ENCODE measurements at regions not wholly inside any gene's neighbourhood (a gene's known extent, or its start where the extent isn't known, plus 50 kb on each side); places are given as distances from the start of the nearest gene placed in this dataset.

DNA sequence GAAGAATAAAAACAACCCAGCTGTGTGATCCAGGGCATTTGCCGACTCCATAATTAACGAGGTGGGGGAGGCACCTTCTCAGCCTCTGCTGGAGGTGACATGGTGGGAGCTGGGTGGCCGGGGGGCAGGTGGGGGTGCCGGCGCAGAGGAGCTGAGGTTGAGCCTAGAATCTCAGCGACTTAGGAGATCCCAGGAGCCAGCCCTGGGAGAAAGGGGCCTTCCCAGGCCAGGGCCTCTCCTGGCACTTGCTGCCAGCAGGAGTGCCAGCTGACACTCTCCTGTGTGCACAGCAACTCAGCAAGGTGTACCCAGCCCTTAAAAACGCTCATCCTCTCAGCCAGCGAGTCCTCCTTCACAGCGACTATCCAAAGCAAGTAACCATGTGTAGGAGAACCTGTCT, 62.8 kb upstream of the FCN1 start:
- Histone ChIP-seq H3K27ac (ENCODE audit: low read length) (no peak overlapping the region), H3K9me3 (ENCODE audit: low read length) (no peaks in the 10 kb centered on the region), H3K79me2 (ENCODE audit: low read length) (no peaks in the 10 kb centered on the region), H4K20me1 (ENCODE audit: low read length) (no peaks in the 10 kb centered on the region), H3K4me1 (ENCODE audit: insufficient read depth, low read length) (no peaks in the 10 kb centered on the region), H3K9ac (ENCODE audit: low read length) (no peak overlapping the region), H3K36me3 (ENCODE audit: low read depth, low read length) (no peaks in the 10 kb centered on the region), H3K27me3 (ENCODE audit: low read length) (no peaks in the 10 kb centered on the region), H3K9me2 (replicated peaks; ENCODE audit: low read length) (no peaks in the 10 kb centered on the region), H3K4me3 (ENCODE audit: low read length) (no peak overlapping the region), H3K4me2 (ENCODE audit: low read length) (no peak overlapping the region), H2AFZ (ENCODE audit: low read length) (no peak overlapping the region), H3F3A (ENCODE audit: low read length, unreplicated experiment) (no peaks in the 10 kb centered on the region)
- ChIA-PET POLR2A (ENCODE audit: unreplicated experiment) (no interaction called here), CTCF (no interaction called here)
- BruUV-seq (replicated peaks) = no TSS peak
- DNase-seq (no peak), ATAC-seq (no peak)
- TF ChIP-seq, protein P1, sequence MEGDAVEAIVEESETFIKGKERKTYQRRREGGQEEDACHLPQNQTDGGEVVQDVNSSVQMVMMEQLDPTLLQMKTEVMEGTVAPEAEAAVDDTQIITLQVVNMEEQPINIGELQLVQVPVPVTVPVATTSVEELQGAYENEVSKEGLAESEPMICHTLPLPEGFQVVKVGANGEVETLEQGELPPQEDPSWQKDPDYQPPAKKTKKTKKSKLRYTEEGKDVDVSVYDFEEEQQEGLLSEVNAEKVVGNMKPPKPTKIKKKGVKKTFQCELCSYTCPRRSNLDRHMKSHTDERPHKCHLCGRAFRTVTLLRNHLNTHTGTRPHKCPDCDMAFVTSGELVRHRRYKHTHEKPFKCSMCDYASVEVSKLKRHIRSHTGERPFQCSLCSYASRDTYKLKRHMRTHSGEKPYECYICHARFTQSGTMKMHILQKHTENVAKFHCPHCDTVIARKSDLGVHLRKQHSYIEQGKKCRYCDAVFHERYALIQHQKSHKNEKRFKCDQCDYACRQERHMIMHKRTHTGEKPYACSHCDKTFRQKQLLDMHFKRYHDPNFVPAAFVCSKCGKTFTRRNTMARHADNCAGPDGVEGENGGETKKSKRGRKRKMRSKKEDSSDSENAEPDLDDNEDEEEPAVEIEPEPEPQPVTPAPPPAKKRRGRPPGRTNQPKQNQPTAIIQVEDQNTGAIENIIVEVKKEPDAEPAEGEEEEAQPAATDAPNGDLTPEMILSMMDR (conservative IDR thresholded peaks at IDR 0.05; ENCODE audit: low read depth, low read length) = no peak
- TF ChIP-seq EZH2 (IDR thresholded peaks at IDR 0.05; ENCODE audit: low read length, unreplicated experiment) = no peak
- intact Hi-C loops (cut with micrococcal nuclease) = no loop called here

DNA sequence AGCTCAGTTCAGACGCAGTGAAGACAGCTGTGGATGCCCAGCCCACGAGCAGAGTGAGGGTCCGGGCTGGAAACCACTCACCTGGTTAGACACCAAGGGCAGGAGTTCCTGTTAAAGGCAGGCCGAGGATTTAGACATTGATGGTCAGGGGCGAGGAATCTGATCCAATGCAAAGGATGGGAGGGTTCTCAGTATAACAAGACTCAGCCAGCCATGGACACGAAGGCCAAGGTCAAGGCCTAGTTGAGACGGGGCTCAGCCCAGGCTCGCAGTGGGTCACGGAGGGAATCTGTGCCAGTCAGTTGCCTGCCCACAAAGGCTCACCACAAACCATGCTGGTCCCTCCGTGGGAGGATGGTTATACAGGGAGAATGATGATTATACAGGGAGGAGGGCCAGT, 63.3 kb upstream of the FCN1 start:
- Histone ChIP-seq H3K9ac (ENCODE audit: low read length) (no peak overlapping the region), H3K4me3 (ENCODE audit: low read length) (no peak overlapping the region), H2AFZ (ENCODE audit: low read length) (no peak overlapping the region), H3K27ac (ENCODE audit: low read length) (no peak overlapping the region), H3K9me2 (replicated peaks; ENCODE audit: low read length) (no peaks in the 10 kb centered on the region), H3K4me2 (ENCODE audit: low read length) (no peak overlapping the region), H4K20me1 (ENCODE audit: low read length) (no peaks in the 10 kb centered on the region), H3K9me3 (ENCODE audit: low read length) (no peaks in the 10 kb centered on the region), H3F3A (ENCODE audit: low read length, unreplicated experiment) (no peaks in the 10 kb centered on the region), H3K36me3 (ENCODE audit: low read depth, low read length) (no peaks in the 10 kb centered on the region), H3K27me3 (ENCODE audit: low read length) (no peaks in the 10 kb centered on the region), H3K4me1 (ENCODE audit: insufficient read depth, low read length) (no peaks in the 10 kb centered on the region), H3K79me2 (ENCODE audit: low read length) (no peaks in the 10 kb centered on the region)
- POLR2A ChIA-PET (ENCODE audit: unreplicated experiment) = no interaction called here
- no peak for DNase-seq
- no peak for ATAC-seq
- TF ChIP-seq EZH2phosphoT487 (IDR thresholded peaks at IDR 0.05; ENCODE audit: borderline replicate concordance, low read length) (no peak), EZH2 (IDR thresholded peaks at IDR 0.05; ENCODE audit: low read length, unreplicated experiment) (no peak)
- TF ChIP-seq, protein P1 (conservative IDR thresholded peaks at IDR 0.05; ENCODE audit: low read depth, low read length) = no peak
- BruUV-seq (replicated peaks) = no TSS peak
- CTCF ChIA-PET = no interaction called here
- intact Hi-C loops (cut with micrococcal nuclease) = no loop called here

DNA sequence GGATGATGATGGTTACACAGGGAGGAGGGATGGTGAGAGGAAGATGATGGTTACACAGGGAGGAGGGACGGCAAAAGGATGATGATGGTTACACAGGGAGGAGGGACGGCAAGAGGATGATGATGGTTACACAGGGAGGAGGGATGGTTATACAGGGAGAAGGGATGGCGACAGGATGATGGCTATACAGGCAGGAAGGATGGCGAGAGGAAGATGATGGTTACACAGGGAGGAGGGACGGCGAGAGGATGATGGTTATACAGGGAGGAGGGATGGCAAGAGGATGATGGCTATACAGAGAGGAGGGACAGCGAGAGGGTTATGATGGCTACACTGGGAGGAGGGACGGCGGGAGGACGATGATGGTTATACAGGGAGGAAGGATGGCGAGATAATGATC, 64.1 kb upstream of the FCN1 start:
- BruUV-seq (replicated peaks) = no TSS peak
- Histone ChIP-seq H3K9me3 (ENCODE audit: low read length) (no peaks in the 10 kb centered on the region), H3K9ac (ENCODE audit: low read length) (no peak overlapping the region), H3K9me2 (replicated peaks; ENCODE audit: low read length) (no peaks in the 10 kb centered on the region), H3K4me1 (ENCODE audit: insufficient read depth, low read length) (no peaks in the 10 kb centered on the region), H3F3A (ENCODE audit: low read length, unreplicated experiment) (no peaks in the 10 kb centered on the region), H3K4me3 (ENCODE audit: low read length) (no peak overlapping the region), H3K27me3 (ENCODE audit: low read length) (no peaks in the 10 kb centered on the region), H2AFZ (ENCODE audit: low read length) (no peak overlapping the region), H3K36me3 (ENCODE audit: low read depth, low read length) (no peaks in the 10 kb centered on the region), H3K79me2 (ENCODE audit: low read length) (no peaks in the 10 kb centered on the region), H3K4me2 (ENCODE audit: low read length) (no peak overlapping the region), H4K20me1 (ENCODE audit: low read length) (no peaks in the 10 kb centered on the region), H3K27ac (ENCODE audit: low read length) (no peak overlapping the region)
- no peak for TF ChIP-seq EZH2phosphoT487 (IDR thresholded peaks at IDR 0.05; ENCODE audit: borderline replicate concordance, low read length)
- TF ChIP-seq, protein P1 (conservative IDR thresholded peaks at IDR 0.05; ENCODE audit: low read depth, low read length) = no peak
- TF ChIP-seq EZH2 (IDR thresholded peaks at IDR 0.05; ENCODE audit: low read length, unreplicated experiment) = no peak
- intact Hi-C loops (cut with micrococcal nuclease) = no loop called here
- ATAC-seq (no peak), DNase-seq (no peak)
- ChIA-PET CTCF (no interaction called here), POLR2A (ENCODE audit: unreplicated experiment) (no interaction called here)

All from PC-3 (cell line).